Cerebellar nuclear complex (tissue), 1 donor: ENCODE measurements at regions not wholly inside any gene's neighbourhood (a gene's known extent, or its start where the extent isn't known, plus 50 kb on each side); places are given as distances from the start of the nearest gene placed in this dataset.
"Not testable (repeated sequence)": the region's sequence is repeated elsewhere in the genome, so short reads cannot be mapped to it uniquely, and the experiment has no call there.

Experiments
- DNase-seq, 2 experiments: peaks; one replicate each; lab custom pipeline; 2025; lab: John Stamatoyannopoulos, UW

GRCh38 chr4:66164869-66165268 lies 494.6 kb upstream of the EPHA5 start:
- no peak for DNase-seq

GRCh38 chr4:66160606-66161005 lies 490.3 kb upstream of the EPHA5 start:
- no peak for DNase-seq

- no peak for DNase-seq
Measured at GRCh38 chr4:66157594-66157993, 487.3 kb upstream of the EPHA5 start.

- DNase-seq = no peak
Measured at GRCh38 chr4:66130042-66130441, 459.8 kb upstream of the EPHA5 start.

GRCh38 chr4:66123831-66124413 lies 453.6 kb upstream of the EPHA5 start:
- no peak for DNase-seq

- no peak for DNase-seq
Measured at GRCh38 chr4:66123190-66123589, 452.9 kb upstream of the EPHA5 start.

GRCh38 chr4:66115231-66115630 lies 444.9 kb upstream of the EPHA5 start:
- not testable (repeated sequence) for DNase-seq

- DNase-seq = no peak
Measured at GRCh38 chr4:66108898-66109297, 438.6 kb upstream of the EPHA5 start.

GRCh38 chr4:66097218-66097617 lies 426.9 kb upstream of the EPHA5 start:
- DNase-seq = no peak

GRCh38 chr4:66095065-66095464 lies 424.8 kb upstream of the EPHA5 start:
- DNase-seq = no peak

- no peak for DNase-seq
Measured at GRCh38 chr4:66094070-66094469, 423.8 kb upstream of the EPHA5 start.

- no peak for DNase-seq
Measured at GRCh38 chr4:66091786-66092185, 421.5 kb upstream of the EPHA5 start.

- DNase-seq = no peak
Measured at GRCh38 chr4:66073961-66074360, 403.7 kb upstream of the EPHA5 start.

GRCh38 chr4:66071911-66072310 lies 401.6 kb upstream of the EPHA5 start:
- no peak for DNase-seq

- DNase-seq = no peak
Measured at GRCh38 chr4:66062921-66063320, 392.6 kb upstream of the EPHA5 start.

GRCh38 chr4:66062044-66062443 lies 391.8 kb upstream of the EPHA5 start:
- DNase-seq = no peak

GRCh38 chr4:66059556-66059955 lies 389.3 kb upstream of the EPHA5 start:
- no peak for DNase-seq

- no peak for DNase-seq
Measured at GRCh38 chr4:66059136-66059535, 388.8 kb upstream of the EPHA5 start.

GRCh38 chr4:66055999-66056398 lies 385.7 kb upstream of the EPHA5 start:
- DNase-seq = no peak

- no peak for DNase-seq
Measured at GRCh38 chr4:66052426-66052825, 382.1 kb upstream of the EPHA5 start.

- DNase-seq = no peak
Measured at GRCh38 chr4:66048861-66049260, 378.6 kb upstream of the EPHA5 start.

- no peak for DNase-seq
Measured at GRCh38 chr4:66045913-66046312, 375.6 kb upstream of the EPHA5 start.

GRCh38 chr4:66035701-66036100 lies 365.4 kb upstream of the EPHA5 start:
- no peak for DNase-seq

GRCh38 chr4:66034671-66035070 lies 364.4 kb upstream of the EPHA5 start:
- DNase-seq = no peak

GRCh38 chr4:66034262-66034661 lies 364.0 kb upstream of the EPHA5 start:
- no peak for DNase-seq
